ENCODE measurements at regions not wholly inside any gene's neighbourhood (a gene's known extent, or its start where the extent isn't known, plus 50 kb on each side); places are given as distances from the start of the nearest gene placed in this dataset.
"Not testable (repeated sequence)": the region's sequence is repeated elsewhere in the genome, so short reads cannot be mapped to it uniquely, and the experiment has no call there.

DNA sequence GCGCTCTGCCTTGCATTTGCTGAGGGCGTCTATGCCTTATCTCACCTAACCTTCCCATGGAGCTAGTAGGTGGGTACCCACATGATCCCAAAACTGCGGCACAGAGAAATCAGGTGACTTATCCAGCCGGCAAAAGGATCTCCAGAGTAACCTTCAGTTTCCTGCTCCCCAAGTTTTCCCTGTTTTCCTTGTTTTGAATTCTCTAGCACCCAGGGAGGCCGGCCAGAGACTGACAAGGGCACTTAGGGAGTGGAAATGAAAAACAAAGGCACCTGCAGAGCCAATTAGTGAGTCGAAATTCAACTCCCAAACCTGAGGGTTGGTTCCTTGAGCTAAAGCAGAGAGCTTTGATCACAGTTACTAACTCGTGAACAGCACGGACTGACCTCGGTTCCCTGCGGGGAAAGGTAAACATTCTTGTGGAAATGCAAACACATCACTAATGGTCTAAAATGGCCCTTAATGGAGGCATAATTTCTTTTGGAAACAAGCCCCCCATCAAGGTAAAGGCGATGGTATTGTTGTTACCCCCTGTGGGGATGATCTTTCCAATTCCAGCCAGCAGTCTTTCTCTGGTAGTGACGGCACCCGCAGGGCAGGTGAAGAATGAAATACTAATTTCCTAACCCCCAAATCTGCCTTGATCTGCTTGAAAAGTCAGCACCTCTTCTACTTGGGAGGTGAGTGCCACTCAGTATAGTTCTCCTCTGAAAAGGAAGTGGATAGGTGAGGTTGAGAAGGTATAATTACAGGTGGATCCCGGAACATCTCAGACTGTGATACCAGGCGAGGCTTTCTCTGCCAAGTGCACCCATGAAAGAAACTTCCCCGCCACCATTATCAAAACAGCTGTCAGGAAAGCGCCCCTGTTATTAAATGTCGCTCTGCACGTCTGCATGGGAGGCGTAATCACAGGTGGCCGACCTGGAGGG lies 365.6 kb upstream of the AUTS2 start:
- DNase-seq (ENCODE audit: low read depth in 2 of 2) = no peak

DNA sequence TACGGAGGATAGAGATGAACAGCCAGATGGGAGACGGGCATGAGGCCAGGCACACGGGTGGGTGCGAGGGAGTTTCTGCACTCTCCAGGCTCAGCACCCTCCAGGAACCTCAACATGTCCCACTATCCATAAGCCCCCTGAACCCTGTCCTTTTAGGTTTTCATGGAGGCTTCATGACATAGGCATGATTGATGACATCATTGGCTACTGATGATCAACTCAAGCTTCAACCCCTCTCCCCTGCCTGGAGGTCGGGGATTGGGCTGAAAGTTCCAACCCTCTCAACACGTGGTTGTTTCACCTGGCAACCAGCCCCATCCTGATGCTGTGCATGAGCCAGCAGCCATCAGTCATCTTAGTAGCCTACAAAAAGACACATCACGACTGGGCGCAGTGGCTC lies 360.7 kb upstream of the AUTS2 start:
- no peak for DNase-seq (ENCODE audit: low read depth in 2 of 2)

- DNase-seq (ENCODE audit: low read depth in 2 of 2) = no peak
These were observed 355.3 kb upstream of the AUTS2 start for GRCh38 chr7:69243016-69243415.

DNA sequence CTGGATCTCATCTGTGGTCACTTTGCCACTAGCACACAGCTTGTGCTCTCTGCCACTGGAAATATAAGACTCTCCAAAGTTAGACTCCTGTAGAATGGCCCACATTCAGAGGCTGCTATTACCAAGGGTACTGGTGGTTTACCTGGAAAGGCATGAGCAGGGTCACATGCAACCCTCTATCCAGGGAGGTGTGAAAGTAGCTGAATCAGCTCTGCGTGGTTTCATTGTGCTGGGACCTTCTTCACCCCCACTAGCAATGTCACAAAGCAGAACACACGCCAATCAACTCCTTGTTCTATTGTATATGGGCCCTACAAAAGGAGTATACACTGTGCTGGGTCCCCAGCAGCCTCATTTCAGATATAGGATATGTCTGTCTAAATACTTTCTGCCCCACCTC lies 353.6 kb upstream of the AUTS2 start:
- DNase-seq (ENCODE audit: low read depth in 2 of 2) = no peak

DNA sequence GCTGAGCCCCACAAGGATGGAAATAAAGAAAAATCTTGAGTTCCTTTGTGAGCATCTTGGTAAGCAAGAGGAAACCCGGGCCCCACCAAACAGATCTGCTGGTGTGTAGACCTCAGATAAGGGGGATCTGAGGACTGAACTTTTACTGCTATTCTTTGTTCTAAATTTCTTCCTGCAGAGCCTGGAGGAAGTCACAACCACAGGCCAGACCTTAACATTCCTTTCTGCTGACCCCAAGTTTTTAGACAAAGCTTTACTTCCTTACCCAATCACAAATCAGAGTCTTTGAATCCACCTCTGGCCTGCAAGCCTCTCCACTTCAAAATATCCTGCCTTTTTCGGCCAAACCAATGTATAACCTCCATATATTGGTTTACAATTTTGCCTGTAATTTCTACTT lies 352.6 kb upstream of the AUTS2 start:
- no peak for DNase-seq (ENCODE audit: low read depth in 2 of 2)

GRCh38 chr7:69246758-69247157 lies 351.5 kb upstream of the AUTS2 start:
- DNase-seq (ENCODE audit: low read depth in 2 of 2) = no peak

- DNase-seq (ENCODE audit: low read depth in 2 of 2) = not testable (repeated sequence)
These were observed 349.9 kb upstream of the AUTS2 start for GRCh38 chr7:69248382-69248828.

DNA sequence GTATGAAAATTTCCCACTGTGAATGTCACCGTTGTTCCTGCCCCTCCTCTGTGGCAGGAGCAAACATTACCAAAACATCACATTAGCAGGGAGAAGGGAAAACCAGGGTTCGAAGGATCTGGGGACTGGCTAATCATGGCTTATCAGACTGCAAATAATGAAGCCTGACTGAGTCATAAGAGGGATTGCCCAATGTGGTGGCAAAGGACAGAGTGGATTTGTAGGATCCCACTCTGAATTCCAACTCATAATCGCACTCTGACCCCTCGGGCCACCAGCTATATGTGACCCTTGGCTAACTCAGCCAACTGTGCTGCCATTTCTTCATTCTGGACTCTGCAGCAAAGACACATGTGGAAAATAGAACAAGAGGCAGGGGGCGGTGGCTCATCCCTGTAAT lies 347.3 kb upstream of the AUTS2 start:
- DNase-seq (ENCODE audit: low read depth in 2 of 2) = no peak

DNA sequence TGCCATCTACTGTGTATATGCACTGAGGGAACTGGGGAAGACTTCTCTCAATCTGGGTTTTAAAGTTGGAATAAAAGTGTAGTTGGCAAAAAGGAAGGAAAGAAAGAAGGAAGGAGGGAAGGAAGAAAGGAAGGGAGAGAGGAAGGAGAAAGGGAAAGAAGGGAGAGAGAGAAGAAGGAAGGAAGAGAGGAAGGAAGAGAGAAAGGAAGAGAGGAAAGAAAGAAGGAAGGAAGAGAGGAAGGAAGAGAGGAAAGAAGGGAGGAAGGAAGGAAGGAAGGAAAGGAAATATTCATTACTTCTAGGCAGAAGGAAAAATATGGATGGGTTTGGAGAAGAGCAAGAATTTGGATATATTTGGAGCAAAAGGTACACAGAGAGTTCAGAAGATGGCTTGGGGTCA lies 343.6 kb upstream of the AUTS2 start:
- no peak for DNase-seq (ENCODE audit: low read depth in 2 of 2)

DNA sequence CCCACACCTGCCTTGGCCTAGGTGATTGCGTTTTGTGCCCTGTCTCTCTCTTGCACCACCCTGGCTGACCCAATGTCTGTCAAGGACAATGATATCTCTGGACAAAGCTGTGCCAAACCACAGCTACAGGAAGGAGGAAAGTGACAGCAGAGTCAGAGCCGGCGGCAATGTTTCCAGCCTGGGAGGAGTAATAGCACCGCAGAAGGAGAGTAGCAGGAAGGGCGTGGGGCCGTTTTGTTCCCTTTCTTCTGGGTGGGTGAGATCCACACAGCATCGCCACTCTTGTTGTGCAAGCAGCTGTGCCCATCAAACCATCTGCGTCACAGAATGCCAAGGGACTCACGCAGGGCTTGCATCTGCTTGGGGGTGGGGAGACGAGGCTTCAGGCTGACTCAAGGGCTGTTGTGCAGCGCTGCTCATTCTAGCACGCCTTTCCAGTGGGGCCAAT lies 341.6 kb upstream of the AUTS2 start:
- no peak for DNase-seq (ENCODE audit: low read depth in 2 of 2)

DNA sequence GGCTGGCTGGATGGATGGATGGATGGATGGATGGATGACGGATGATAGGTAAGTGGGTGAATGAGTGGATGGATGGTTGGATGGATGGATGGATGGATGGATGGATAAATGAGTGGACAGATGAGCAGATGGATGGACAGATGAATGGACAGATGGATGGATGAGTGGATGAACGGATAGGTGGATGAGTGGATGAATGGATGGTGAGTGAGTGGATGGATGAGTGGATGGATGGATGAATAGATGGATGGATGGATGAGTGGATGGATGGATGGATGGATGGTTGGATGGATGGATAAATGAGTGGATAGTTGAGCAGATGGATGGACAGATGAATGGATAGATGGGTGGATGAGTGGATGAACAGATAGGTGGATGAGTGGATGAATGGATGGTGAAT lies 340.7 kb upstream of the AUTS2 start:
- no peak for DNase-seq (ENCODE audit: low read depth in 2 of 2)

DNA sequence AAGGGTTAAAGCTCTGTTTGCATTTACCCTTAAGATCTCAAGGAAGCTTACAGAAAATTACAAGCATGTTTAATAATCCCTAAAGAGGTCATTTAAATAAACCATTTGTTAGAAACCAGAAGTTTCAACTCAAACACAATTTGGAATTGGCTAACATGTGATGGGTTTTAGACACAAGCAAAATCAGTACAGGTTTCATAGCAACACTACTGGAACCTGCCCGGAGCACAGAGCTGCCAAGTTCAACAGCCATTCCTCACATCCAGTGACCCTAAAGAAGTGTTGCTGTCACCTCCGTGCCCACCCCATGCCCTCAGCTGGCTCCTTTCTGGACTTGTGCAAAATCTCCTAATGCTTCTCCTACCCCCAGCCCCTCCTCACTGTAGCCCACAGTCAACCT lies 338.8 kb upstream of the AUTS2 start:
- DNase-seq (ENCODE audit: low read depth in 2 of 2) = no peak

DNA sequence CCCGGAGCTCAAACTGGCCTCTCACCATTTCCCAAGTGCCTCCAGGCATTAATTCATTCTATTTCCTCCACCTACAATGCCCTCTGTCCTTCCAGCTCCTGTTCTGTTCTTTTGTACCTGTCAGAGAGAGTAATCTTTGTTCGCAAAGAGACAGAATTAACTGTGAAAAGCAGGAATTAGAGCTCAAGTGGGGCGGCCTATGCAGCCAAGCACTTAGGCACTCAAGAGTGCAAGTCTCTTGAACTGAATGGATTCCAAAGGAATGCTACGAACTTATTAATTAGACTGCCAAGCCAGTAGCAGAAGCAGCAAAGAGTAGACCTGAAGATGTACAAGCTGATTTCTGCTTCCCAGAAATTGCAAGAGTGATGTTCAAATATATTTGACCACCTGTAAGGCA lies 338.3 kb upstream of the AUTS2 start:
- no peak for DNase-seq (ENCODE audit: low read depth in 2 of 2)

DNA sequence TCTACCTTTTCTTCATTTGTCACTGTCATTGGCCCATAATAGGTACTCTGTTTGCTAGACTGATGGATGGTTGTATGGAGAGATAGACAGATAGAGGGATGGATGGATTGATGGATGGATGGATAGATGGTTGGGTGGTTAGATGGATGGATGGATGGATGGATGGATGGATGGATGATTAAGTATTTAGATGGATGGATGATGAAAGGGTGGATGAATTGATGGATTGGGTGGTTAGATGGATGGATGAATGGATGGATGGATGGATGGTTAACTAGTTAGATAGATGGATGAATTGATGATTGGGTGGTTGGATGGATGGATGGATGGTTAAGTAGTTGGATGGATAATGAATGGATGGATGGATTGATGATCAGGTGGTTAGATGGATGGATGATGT lies 334.7 kb upstream of the AUTS2 start:
- no peak for DNase-seq (ENCODE audit: low read depth in 2 of 2)

DNA sequence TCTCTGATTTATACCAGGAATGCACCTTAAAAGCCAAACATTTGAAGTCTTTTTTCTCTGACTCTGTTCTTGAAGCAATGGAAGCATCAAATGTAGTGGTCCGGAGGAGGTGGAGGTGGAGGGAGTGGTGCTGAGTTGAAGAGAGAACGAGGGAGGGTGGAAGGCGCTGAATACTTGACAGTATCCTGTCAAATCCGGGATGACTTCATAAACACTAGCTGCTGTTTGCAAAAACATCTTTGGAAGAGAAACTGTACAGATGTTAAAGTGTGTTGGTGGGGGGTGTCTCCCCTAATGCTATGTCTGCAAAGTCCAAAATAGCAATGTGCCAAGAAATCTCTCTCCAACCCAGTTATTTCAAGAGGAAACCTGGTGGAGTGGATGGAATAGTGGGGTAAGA lies 328.5 kb upstream of the AUTS2 start:
- no peak for DNase-seq (ENCODE audit: low read depth in 2 of 2)

DNA sequence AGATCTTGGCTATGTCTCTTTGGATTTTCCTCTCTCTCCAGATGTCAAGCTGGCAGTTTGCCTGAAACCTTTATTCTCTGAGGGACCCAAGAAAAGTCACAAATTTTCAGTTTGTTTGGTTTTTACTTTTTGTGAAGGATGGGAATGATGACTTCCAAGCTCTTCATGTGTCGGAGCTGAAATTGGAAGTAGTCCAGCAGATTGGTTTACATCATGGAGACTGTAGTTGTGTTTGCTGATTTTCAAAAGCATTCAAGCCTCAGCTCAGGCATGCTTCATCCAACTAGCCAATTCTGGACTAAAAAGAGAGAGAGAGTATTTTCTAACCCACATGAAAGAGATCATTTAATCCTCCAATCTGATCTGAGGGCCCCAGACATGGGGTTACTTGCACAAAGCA lies 326.2 kb upstream of the AUTS2 start:
- DNase-seq (ENCODE audit: low read depth in 2 of 2) = no peak

- DNase-seq (ENCODE audit: low read depth in 2 of 2) = no peak
These were observed 322.1 kb upstream of the AUTS2 start for GRCh38 chr7:69276011-69276729.

- DNase-seq (ENCODE audit: low read depth in 2 of 2) = no peak
These were observed 320.9 kb upstream of the AUTS2 start for GRCh38 chr7:69277366-69277765.

GRCh38 chr7:69282946-69283345 lies 315.3 kb upstream of the AUTS2 start:
- no peak for DNase-seq (ENCODE audit: low read depth in 2 of 2)

DNA sequence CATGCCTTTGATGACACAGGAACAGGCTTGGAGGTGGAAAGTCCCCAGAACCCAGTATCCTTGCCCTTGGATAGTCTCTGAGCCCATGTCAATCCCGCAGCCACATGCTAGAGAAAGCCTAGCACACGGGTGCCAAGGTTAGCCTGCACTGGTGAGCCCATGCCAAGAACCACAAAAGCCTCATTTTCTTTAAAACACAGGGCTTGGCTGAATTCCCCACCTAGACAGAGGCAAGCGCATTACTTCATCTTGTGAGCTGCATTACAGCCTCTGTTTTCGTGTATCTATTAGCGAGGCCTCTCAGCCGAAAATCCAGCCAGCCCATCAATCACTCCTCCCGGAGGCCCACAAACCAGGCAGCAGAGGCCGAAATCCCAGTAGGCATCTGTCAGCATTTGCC lies 314.9 kb upstream of the AUTS2 start:
- no peak for DNase-seq (ENCODE audit: low read depth in 2 of 2)

- no peak for DNase-seq (ENCODE audit: low read depth in 2 of 2)
These were observed 312.4 kb upstream of the AUTS2 start for GRCh38 chr7:69285854-69286253.

DNA sequence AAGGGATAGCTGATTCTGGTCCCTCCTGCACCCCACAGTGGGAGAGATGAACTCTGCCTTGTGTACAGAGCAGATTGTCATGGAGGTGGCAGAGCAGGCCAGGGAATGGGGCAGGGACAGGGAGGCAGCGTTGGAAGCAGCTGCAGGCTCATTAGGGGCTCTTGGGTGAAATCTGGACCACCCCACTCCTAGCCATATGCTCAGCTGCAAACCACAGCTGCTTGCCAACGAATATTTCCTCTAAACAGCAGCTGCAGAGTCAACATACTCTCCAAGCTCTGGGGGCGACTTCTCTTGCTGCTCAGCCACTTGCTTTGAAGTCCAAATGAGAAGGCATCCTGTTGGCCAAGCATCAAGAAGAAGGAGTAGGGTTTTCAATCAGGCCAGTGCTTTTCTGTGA lies 302.3 kb upstream of the AUTS2 start:
- no peak for DNase-seq (ENCODE audit: low read depth in 2 of 2)

GRCh38 chr7:69301253-69301652 lies 297.0 kb upstream of the AUTS2 start:
- DNase-seq (ENCODE audit: low read depth in 2 of 2) = no peak
